ENCODE measurements at regions not wholly inside any gene's neighbourhood (a gene's known extent, or its start where the extent isn't known, plus 50 kb on each side); places are given as distances from the start of the nearest gene placed in this dataset.

DNA sequence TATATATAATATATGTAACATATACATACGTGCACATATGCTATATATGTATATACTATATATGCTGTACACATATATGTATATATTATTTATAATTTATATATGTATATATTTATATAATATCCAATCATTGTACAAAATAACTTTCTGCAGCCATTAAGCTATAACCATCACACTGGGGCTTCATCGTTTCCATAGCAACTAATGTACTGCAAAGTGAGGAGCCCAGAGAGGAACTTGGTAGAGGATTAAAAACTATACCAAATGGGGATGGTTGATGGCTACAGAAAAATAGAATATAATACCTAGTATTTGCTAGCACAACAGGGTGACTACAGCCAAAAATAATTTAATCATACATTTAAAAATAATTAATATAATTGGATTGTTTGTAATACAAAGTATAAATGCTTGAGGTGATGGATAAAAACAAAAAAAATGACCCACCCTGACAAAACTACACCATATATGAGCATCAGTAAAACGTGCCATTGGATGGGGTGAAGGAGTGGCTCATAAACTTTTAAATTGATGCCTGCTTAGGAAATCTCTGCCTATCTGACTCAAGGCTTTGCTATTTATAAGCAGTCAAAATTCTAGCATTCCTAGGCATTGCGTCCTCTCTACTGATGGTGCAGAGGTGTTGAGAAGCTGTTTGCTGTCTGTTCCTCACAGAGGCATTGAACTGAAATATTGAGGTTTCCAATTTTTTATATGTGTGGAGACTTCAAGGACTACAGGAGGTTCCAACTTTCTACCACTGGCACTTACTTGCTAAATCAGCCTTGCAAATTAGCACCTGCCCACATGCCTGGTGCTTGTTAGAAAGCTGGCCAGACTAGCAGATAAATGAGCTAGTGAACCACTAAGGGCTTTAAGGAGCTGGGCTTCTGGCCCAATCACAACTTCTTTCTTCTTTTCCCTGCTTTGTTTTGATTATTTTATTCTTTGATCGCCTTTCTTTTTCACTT lies 190.1 kb downstream of the SCP2D1 start:
- Histone ChIP-seq H3K27ac (ENCODE audit: low read length) (no peak overlapping the region), H3K27me3 (ENCODE audit: low read depth, low read length) (no peaks in the 10 kb centered on the region), H3K4me3 (ENCODE audit: low read depth in 1 of 2, low read length in 2 of 2) (no peak overlapping the region), H3K9me3 (ENCODE audit: control insufficient read depth in 1 of 2, low read length in 2 of 2) (no peaks in the 10 kb centered on the region), H3K36me3 (ENCODE audit: control insufficient read depth in 1 of 2, insufficient read depth in 2 of 2, low read length in 2 of 2) (no peaks in the 10 kb centered on the region), H3K4me1 (ENCODE audit: control insufficient read depth in 1 of 2, insufficient read depth in 2 of 2, low read length in 2 of 2) (no peaks in the 10 kb centered on the region)

DNA sequence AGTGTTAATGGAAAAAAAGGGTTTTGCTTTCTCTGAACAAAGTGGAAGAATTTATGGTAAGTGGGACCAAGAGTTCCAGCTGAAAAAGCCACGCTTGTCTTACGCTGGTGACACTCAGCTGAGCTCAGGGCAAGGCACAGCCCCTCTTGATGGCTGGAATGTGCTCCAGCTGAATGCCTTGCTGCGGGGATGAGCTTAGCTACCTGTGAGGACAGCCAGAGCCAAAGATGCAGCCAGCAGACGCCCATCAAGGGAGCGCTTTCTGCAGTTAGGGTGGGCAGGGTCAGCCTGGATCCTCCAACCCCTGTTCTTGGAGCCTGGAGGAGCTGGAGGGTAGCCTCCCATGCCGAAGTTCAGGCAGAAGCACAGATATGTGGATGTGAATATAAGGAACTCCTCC lies 191.4 kb downstream of the SCP2D1 start:
- no peaks in the 10 kb centered on the region for H3K4me1 ChIP-seq (ENCODE audit: control insufficient read depth in 1 of 2, insufficient read depth in 2 of 2, low read length in 2 of 2)
- H3K9me3 ChIP-seq (ENCODE audit: control insufficient read depth in 1 of 2, low read length in 2 of 2), result no peaks in the 10 kb centered on the region
- no peaks in the 10 kb centered on the region for H3K27me3 ChIP-seq (ENCODE audit: low read depth, low read length)
- no peaks in the 10 kb centered on the region for H3K36me3 ChIP-seq (ENCODE audit: control insufficient read depth in 1 of 2, insufficient read depth in 2 of 2, low read length in 2 of 2)
- H3K27ac ChIP-seq (ENCODE audit: low read length), result no peak overlapping the region
- H3K4me3 ChIP-seq (ENCODE audit: low read depth in 1 of 2, low read length in 2 of 2), result no peak overlapping the region

DNA sequence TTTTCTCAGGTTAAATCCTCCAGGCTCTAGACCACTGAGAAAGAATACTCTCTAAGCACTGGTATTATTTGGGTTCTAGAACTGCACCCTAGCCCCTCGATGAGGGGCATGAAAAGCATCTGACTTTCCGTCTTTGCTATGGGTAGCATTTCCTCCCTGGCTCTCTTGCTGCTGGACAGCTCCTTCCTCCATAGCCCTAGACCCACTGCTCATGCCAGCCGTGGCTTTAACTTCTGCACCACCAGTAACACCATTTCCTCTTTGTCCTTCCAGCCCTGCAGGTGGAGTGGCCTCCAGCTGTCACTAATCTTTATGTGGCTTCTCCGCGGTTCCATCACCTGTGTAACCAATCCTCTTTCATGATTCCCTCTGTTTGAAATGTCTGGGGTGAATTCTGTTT lies 194.9 kb downstream of the SCP2D1 start:
- no peak overlapping the region for H3K27ac ChIP-seq (ENCODE audit: low read length)
- no peak overlapping the region for H3K4me3 ChIP-seq (ENCODE audit: low read depth in 1 of 2, low read length in 2 of 2)
- no peaks in the 10 kb centered on the region for H3K9me3 ChIP-seq (ENCODE audit: control insufficient read depth in 1 of 2, low read length in 2 of 2)
- no peaks in the 10 kb centered on the region for H3K4me1 ChIP-seq (ENCODE audit: control insufficient read depth in 1 of 2, insufficient read depth in 2 of 2, low read length in 2 of 2)
- H3K27me3 ChIP-seq (ENCODE audit: low read depth, low read length), result no peaks in the 10 kb centered on the region
- no peaks in the 10 kb centered on the region for H3K36me3 ChIP-seq (ENCODE audit: control insufficient read depth in 1 of 2, insufficient read depth in 2 of 2, low read length in 2 of 2)

DNA sequence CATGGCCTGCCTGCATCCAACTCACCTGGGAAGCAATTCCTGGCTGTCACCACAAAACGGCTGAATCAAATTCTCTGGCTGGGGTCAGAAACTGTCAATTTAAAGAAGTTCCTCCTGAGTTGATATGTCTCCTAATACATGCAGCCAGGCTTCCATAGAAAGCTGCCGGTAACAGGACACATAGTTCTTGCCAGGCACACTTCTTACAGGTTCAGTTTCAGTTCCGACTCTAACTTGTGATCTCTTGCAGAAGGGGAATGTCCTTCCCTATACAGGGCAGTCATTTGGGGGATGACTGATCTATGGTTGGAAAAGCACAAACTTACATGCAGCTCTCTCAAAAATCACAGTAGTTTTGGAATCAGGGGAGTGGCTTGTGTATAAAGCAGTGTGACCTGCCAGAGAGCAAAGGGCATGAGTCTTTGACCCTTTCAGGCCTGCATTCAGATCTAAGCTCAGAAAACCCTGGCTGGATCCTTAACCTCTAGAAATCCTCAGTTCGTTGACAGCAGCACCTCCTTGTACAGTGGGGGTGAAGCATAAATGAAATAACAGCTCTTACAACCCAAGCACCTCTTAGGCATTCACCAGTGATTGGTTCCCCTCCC lies 195.6 kb downstream of the SCP2D1 start:
- H3K4me1 ChIP-seq (ENCODE audit: control insufficient read depth in 1 of 2, insufficient read depth in 2 of 2, low read length in 2 of 2), result no peaks in the 10 kb centered on the region
- no peaks in the 10 kb centered on the region for H3K27me3 ChIP-seq (ENCODE audit: low read depth, low read length)
- no peak overlapping the region for H3K27ac ChIP-seq (ENCODE audit: low read length)
- H3K9me3 ChIP-seq (ENCODE audit: control insufficient read depth in 1 of 2, low read length in 2 of 2), result no peaks in the 10 kb centered on the region
- no peaks in the 10 kb centered on the region for H3K36me3 ChIP-seq (ENCODE audit: control insufficient read depth in 1 of 2, insufficient read depth in 2 of 2, low read length in 2 of 2)
- H3K4me3 ChIP-seq (ENCODE audit: low read depth in 1 of 2, low read length in 2 of 2), result no peak overlapping the region

DNA sequence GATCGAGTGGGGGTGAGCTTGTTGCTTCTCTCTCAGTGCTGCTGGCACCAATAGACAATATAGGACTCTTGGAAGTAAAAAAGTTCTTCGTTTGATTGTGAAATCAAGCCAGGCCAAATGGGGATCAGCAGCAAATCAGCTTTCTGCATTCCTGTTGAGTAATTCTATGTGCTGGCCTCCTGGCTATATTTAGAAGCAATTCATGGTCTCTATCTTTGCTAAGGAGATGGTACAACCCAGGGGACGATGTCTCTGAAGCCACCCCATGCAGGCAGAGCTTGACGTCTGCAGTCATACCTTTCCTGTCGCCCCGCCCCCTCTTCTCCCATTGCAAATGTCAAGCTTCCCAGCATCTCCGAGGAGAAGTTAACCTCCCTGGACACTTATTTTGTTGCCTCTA lies 199.1 kb downstream of the SCP2D1 start:
- H3K9me3 ChIP-seq (ENCODE audit: control insufficient read depth in 1 of 2, low read length in 2 of 2), result no peaks in the 10 kb centered on the region
- no peak overlapping the region for H3K27ac ChIP-seq (ENCODE audit: low read length)

DNA sequence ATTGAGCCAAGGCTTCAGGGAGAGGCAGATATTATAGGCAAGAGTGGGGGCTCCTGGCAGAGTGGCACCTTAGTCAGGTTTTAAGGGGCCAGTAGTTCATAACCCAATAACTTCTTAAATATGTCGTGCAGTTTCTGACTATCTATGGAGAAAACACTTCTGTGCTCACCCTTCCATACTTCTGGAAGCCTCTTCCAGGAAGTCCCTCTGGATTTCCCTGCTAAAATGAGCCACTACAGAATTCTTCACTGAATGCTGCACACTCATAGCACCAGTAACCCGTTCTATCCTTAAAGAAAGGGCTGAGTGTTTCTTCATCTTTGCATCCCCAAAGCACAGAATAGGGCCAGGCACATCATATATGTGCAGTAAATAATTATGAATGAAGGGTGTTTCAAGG lies 198.5 kb upstream of the SLC24A3 start:
- no peak overlapping the region for H3K4me3 ChIP-seq (ENCODE audit: low read depth in 1 of 2, low read length in 2 of 2)
- no peaks in the 10 kb centered on the region for H3K9me3 ChIP-seq (ENCODE audit: control insufficient read depth in 1 of 2, low read length in 2 of 2)
- H3K27ac ChIP-seq (ENCODE audit: low read length), result no peak overlapping the region
- no peaks in the 10 kb centered on the region for H3K27me3 ChIP-seq (ENCODE audit: low read depth, low read length)
- H3K36me3 ChIP-seq (ENCODE audit: control insufficient read depth in 1 of 2, insufficient read depth in 2 of 2, low read length in 2 of 2), result no peaks in the 10 kb centered on the region
- no peaks in the 10 kb centered on the region for H3K4me1 ChIP-seq (ENCODE audit: control insufficient read depth in 1 of 2, insufficient read depth in 2 of 2, low read length in 2 of 2)

More for the DNA sequence above, 199.1 kb downstream of the SCP2D1 start:
- Histone ChIP-seq H3K4me1 (ENCODE audit: control insufficient read depth in 1 of 2, insufficient read depth in 2 of 2, low read length in 2 of 2) (no peaks in the 10 kb centered on the region), H3K36me3 (ENCODE audit: control insufficient read depth in 1 of 2, insufficient read depth in 2 of 2, low read length in 2 of 2) (no peaks in the 10 kb centered on the region), H3K4me3 (ENCODE audit: low read depth in 1 of 2, low read length in 2 of 2) (no peak overlapping the region), H3K27me3 (ENCODE audit: low read depth, low read length) (no peaks in the 10 kb centered on the region)

DNA sequence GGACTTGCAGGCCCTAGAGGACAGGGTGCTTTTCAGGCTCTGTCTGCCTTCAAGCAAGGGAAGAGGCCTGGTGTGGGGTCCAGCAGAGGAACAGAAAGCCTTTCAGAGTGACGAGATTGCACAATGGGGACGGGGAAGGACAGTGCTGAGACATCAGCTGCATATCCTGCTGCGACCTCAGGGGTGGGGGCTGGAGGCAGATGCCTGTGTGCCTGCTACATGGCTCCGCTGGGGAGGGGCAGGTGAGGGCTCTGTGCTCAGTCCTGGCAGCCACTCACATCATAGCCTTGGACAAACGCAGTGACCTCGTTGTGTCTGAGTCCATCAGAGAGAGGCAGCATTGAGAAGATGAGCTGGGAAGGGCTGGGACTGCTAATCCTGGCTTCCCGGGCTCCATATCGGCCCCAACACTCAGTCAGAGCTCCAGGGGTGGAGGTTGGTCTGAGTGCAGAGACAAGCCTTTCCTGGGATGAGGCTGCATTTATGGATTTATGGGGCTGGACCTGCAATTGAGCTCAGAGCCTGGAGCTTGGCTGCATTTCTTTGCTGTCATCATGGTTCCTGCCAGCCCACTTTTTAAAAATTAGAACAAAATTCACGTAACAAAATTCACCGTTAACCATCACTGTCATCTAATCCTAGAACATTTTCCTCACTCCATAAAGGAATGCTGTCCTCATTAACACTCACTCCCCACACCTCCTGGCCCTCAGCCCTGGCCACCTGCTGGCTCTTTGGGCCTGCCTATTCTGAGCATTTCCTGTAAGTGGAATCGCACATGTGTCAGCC lies 196.9 kb upstream of the SLC24A3 start:
- no peak overlapping the region for H3K27ac ChIP-seq (ENCODE audit: low read length)
- no peaks in the 10 kb centered on the region for H3K36me3 ChIP-seq (ENCODE audit: control insufficient read depth in 1 of 2, insufficient read depth in 2 of 2, low read length in 2 of 2)
- no peak overlapping the region for H3K4me3 ChIP-seq (ENCODE audit: low read depth in 1 of 2, low read length in 2 of 2)
- H3K9me3 ChIP-seq (ENCODE audit: control insufficient read depth in 1 of 2, low read length in 2 of 2), result no peaks in the 10 kb centered on the region
- no peaks in the 10 kb centered on the region for H3K4me1 ChIP-seq (ENCODE audit: control insufficient read depth in 1 of 2, insufficient read depth in 2 of 2, low read length in 2 of 2)
- H3K27me3 ChIP-seq (ENCODE audit: low read depth, low read length), result no peaks in the 10 kb centered on the region

DNA sequence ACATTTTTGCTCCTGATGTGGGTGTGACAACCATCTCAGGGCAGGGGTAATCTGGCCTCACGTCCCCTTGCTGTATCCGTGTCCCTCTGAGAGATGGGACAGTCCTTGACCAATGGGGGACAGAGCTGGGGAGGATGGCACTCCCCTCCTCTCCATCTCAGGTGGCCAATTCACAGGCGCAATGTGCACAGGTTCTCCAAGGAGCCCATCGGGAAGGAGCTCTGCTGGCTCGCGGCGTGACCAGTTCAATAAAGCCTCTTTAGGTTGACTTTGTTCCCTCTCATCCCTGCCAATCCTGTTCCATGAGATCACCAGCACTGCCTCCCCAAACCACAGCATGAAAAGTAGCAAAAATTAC lies 196.3 kb upstream of the SLC24A3 start:
- no peak overlapping the region for H3K27ac ChIP-seq (ENCODE audit: low read length)
- no peak overlapping the region for H3K4me3 ChIP-seq (ENCODE audit: low read depth in 1 of 2, low read length in 2 of 2)
- H3K4me1 ChIP-seq (ENCODE audit: control insufficient read depth in 1 of 2, insufficient read depth in 2 of 2, low read length in 2 of 2), result no peaks in the 10 kb centered on the region

DNA sequence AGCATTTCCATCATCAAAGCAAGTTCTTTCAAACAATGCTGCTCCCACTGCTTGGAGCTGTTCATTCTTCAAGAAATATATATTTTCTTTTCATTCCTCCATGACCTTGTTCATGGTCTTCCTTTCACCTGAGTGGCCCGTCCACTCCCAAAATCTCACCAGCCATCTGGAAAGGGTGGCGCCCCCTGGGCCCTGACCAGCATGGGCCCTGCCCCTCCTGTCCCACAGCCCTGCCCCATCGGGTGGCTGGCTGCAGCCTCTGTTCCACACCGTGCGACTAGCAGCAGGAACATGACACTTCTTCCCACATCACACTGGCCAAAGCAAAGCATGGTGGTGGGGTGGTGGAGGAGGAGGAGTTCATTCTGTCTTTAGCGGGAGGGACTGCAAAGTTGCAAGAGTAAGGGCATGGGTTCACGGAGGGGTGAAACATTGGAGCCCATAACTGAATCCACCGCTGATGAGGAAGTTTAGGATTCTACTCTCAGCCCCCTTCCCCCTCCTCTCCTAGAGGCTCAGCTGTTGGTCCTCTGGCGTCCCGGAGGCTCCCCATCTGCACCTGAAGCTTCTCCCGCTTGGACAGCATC lies 195.2 kb upstream of the SLC24A3 start:
- no peaks in the 10 kb centered on the region for H3K4me1 ChIP-seq (ENCODE audit: control insufficient read depth in 1 of 2, insufficient read depth in 2 of 2, low read length in 2 of 2)
- H3K36me3 ChIP-seq (ENCODE audit: control insufficient read depth in 1 of 2, insufficient read depth in 2 of 2, low read length in 2 of 2), result no peaks in the 10 kb centered on the region
- no peak overlapping the region for H3K4me3 ChIP-seq (ENCODE audit: low read depth in 1 of 2, low read length in 2 of 2)
- no peaks in the 10 kb centered on the region for H3K27me3 ChIP-seq (ENCODE audit: low read depth, low read length)
- H3K9me3 ChIP-seq (ENCODE audit: control insufficient read depth in 1 of 2, low read length in 2 of 2), result no peaks in the 10 kb centered on the region
- H3K27ac ChIP-seq (ENCODE audit: low read length), result no peak overlapping the region

More for the DNA sequence above, 196.3 kb upstream of the SLC24A3 start:
- Histone ChIP-seq H3K36me3 (ENCODE audit: control insufficient read depth in 1 of 2, insufficient read depth in 2 of 2, low read length in 2 of 2) (no peaks in the 10 kb centered on the region), H3K27me3 (ENCODE audit: low read depth, low read length) (no peaks in the 10 kb centered on the region), H3K9me3 (ENCODE audit: control insufficient read depth in 1 of 2, low read length in 2 of 2) (no peaks in the 10 kb centered on the region)

DNA sequence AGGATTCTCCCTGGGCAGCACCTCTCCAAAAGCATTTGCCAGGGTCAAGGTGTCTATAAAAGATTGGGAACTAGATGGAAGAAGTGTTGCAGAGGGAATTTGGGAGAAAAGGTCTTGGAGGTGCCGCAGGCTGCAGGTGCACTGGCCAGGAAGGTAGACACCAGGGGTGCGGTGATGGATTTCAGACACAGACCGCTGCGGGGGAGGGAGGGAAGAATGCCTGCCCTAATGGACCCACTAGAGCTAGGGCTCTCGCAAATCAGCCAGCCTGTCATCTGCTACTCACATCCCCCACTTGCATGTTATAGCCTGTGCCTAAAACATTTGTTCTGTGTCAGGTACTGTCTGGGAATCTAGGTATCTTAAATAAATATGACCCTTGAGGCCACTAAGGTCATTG lies 193.6 kb upstream of the SLC24A3 start:
- Histone ChIP-seq H3K4me3 (ENCODE audit: low read depth in 1 of 2, low read length in 2 of 2) (no peak overlapping the region), H3K27ac (ENCODE audit: low read length) (no peak overlapping the region), H3K4me1 (ENCODE audit: control insufficient read depth in 1 of 2, insufficient read depth in 2 of 2, low read length in 2 of 2) (no peaks in the 10 kb centered on the region), H3K36me3 (ENCODE audit: control insufficient read depth in 1 of 2, insufficient read depth in 2 of 2, low read length in 2 of 2) (no peaks in the 10 kb centered on the region), H3K9me3 (ENCODE audit: control insufficient read depth in 1 of 2, low read length in 2 of 2) (no peaks in the 10 kb centered on the region), H3K27me3 (ENCODE audit: low read depth, low read length) (no peaks in the 10 kb centered on the region)

DNA sequence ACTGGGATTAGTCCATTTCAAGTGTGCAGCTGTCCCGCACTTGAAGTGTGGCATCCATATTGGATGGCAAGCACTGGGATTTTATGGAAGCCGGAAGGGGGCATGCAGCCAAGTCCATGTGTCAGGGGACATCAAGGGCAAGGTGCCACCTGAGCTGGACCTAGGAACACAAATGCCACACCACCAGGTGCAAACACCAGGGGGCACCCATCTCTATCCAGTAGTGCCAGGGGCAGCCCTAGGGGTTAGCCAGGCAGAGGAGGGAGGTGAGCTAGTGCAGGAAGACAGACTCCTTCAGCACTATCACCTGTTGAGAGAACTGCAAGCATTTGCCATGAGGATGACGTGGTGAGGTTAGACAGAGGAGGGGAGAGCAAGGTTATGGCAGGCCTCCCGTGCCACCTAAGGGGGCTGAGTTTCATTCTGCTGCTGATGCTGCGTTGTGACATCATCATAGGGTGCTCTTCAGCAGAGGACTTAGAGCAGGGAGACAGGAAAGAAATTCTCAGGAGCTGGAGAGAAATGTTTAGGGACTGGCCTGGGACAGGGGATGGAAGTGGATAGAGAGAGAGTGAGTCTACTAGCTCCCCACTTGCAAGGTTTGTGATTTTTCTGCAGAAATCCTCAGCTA lies 192.6 kb upstream of the SLC24A3 start:
- Histone ChIP-seq H3K9me3 (ENCODE audit: control insufficient read depth in 1 of 2, low read length in 2 of 2) (no peaks in the 10 kb centered on the region), H3K27ac (ENCODE audit: low read length) (no peak overlapping the region), H3K36me3 (ENCODE audit: control insufficient read depth in 1 of 2, insufficient read depth in 2 of 2, low read length in 2 of 2) (no peaks in the 10 kb centered on the region), H3K4me1 (ENCODE audit: control insufficient read depth in 1 of 2, insufficient read depth in 2 of 2, low read length in 2 of 2) (no peaks in the 10 kb centered on the region), H3K27me3 (ENCODE audit: low read depth, low read length) (no peaks in the 10 kb centered on the region), H3K4me3 (ENCODE audit: low read depth in 1 of 2, low read length in 2 of 2) (no peak overlapping the region)

All from muscle layer of duodenum (tissue), 2 donors.